Transverse colon (tissue), 4 donors: ENCODE measurements at regions not wholly inside any gene's neighbourhood (a gene's known extent, or its start where the extent isn't known, plus 50 kb on each side); places are given as distances from the start of the nearest gene placed in this dataset.

Source experiments
- CTCF ChIP-seq, 5 experiments: fragments of 200-600 bp in 3 of 5; fragments of 450-650 bp in 2 of 5; sonication (generic) in 3 of 5; IDR thresholded peaks; 1 replicate in 2 of 5; 2 replicates in 3 of 5; pipeline ENCODE4 v1.5.1; 2016 to 2017; ENCODE audit warnings: antibody characterized with exemption in 5 of 5, inconsistent platforms in 3 of 5, mild to moderate bottlenecking in 2 of 5, moderate library complexity in 1 of 5
- EP300 ChIP-seq: sonication (generic); formaldehyde crosslinking; IDR thresholded peaks from one replicate; pipeline ENCODE4 v1.6.1; 2017; ENCODE audit warnings: antibody characterized with exemption, low read depth
- POLR2A ChIP-seq: fragments of 450-650 bp; IDR thresholded peaks from one replicate; pipeline ENCODE4 v1.6.1; 2016; ENCODE audit warnings: antibody characterized with exemption, mild to moderate bottlenecking, moderate library complexity
- POLR2AphosphoS5 ChIP-seq, 3 donors: sonication (generic); formaldehyde crosslinking; IDR thresholded peaks; one replicate each; pipeline ENCODE4 v1.6.1; 2016; ENCODE audit warnings: antibody characterized with exemption in 3 of 3

GRCh38 chr4:178595500-178596138 is 1153.4 kb upstream of the AGA start:
- TF ChIP-seq CTCF (IDR thresholded peaks at IDR 0.05), result no peak
- TF ChIP-seq EP300, result no peak
- no peak for TF ChIP-seq POLR2A
- TF ChIP-seq POLR2AphosphoS5 (IDR thresholded peaks at IDR 0.05), result no peak
